Erythroblast (primary cell): ENCODE measurements at regions not wholly inside any gene's neighbourhood (a gene's known extent, or its start where the extent isn't known, plus 50 kb on each side); places are given as distances from the start of the nearest gene placed in this dataset.

Experiments
- GATA1 ChIP-seq: IDR thresholded peaks from 2 replicates; pipeline ENCODE4 v1.6.1; 2011; ENCODE audit warnings: low read depth, mild to moderate bottlenecking, control low read depth, low read length, moderate library complexity
- POLR2A ChIP-seq: IDR thresholded peaks from 2 replicates; pipeline ENCODE4 v1.6.1; 2011; ENCODE audit warnings: mild to moderate bottlenecking, low read length

DNA sequence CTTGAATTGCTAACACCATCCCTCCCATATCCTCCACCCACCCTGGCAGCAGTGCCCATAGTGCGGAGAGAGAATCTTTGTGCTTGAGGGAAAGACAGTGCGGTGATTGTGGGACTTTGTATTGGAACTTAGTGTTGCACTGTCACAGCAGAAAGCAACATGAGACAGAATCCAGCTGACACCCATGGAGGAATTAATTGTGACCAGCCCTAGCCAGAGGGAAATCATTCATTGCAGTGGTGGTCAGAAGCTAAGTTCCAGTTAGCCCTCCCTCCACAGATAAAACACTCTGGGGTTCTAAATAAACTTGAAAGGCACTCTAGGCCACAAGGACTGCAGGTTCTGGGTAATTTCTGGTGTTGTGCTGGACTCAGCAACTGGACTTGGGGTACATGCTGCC, 1002.6 kb downstream of the TMTC2 start:
- TF ChIP-seq POLR2A (no peak), GATA1 (no peak)
